GM12878 (cell line): ENCODE measurements at regions not wholly inside any gene's neighbourhood (a gene's known extent, or its start where the extent isn't known, plus 50 kb on each side); places are given as distances from the start of the nearest gene placed in this dataset.

Experiments used
- ATAC-seq: fragments of 200-7000 bp; cut with Tn5 transposase; 3 replicates; pipeline ENCODE4 v1.9.1; 2020; ENCODE audit warnings: mild to moderate bottlenecking, moderate library complexity
- BruUV-seq: library from RNA; stranded (reverse); fragments of 400-500 nt; replicated peaks from 2 replicates; lab custom pipeline; 2021; lab: Mats Ljungman, UMichigan
- CTCF ChIA-PET: fragments of 300-600 bp; sonication (Branson Sonifier 250); formaldehyde crosslinking; extraction: SDS; loops from one replicate; lab custom pipeline; 2021; ENCODE audit warnings: inconsistent platforms; lab: Yijun Ruan, JAX
- POLR2A ChIA-PET: fragments of 350-600 bp; formaldehyde crosslinking; extraction: SDS; loops from one replicate; lab custom pipeline; 2021; ENCODE audit warnings: inconsistent platforms; lab: Charles Lee
- RAD21 ChIA-PET: fragments of 300-600 bp; sonication (Branson Sonifier 250); formaldehyde crosslinking; loops from one replicate; lab custom pipeline; 2023; ENCODE audit warnings: antibody characterized with exemption; ENCODE audit not compliant: unreplicated experiment; lab: Charles Lee
- SMC1A ChIA-PET: fragments of 300-600 bp; sonication (Branson Sonifier 250); formaldehyde crosslinking; loops from one replicate; lab custom pipeline; 2023; ENCODE audit not compliant: unreplicated experiment, uncharacterized antibody; lab: Charles Lee
- DNase-seq: peaks from one replicate; pipeline ENCODE4 v3.0.0-alpha.2; 2011; ENCODE audit warnings: low read depth, low spot score
- FAIRE-seq: peaks from 3 replicates; lab custom pipeline; 2011; peaks lifted over from hg19 to GRCh38; lab: Jason Lieb, UNC
- H2AFZ ChIP-seq: 2 replicates; pipeline ENCODE4 v1.6.0; 2011; ENCODE audit warnings: low read depth, low read length, control low read depth; ENCODE audit not compliant: control insufficient read depth
- H3K27ac ChIP-seq: 2 replicates; pipeline ENCODE4 v1.5.1; 2011; ENCODE audit warnings: control low read depth; ENCODE audit not compliant: control insufficient read depth, insufficient read depth
- H3K27me3 ChIP-seq, 2 experiments: replicated peaks in 1 of 2; 2 replicates each; pipeline versions ENCODE4 v1.6.0 to v1.6.1; 2011; ENCODE audit warnings: low read length in 1 of 2; ENCODE audit not compliant: control insufficient read depth in 2 of 2, insufficient read depth in 2 of 2
- H3K36me3 ChIP-seq, 2 experiments: 2 replicates each; pipeline ENCODE4 v1.5.1; 2011; ENCODE audit warnings: low read length in 1 of 2; ENCODE audit not compliant: control insufficient read depth in 2 of 2, insufficient read depth in 2 of 2
- H3K4me1 ChIP-seq: 2 replicates; pipeline ENCODE4 v1.6.1; 2011; ENCODE audit warnings: mild to moderate bottlenecking, low read length, moderate library complexity, mixed read lengths; ENCODE audit not compliant: control insufficient read depth, insufficient read depth
- H3K4me2 ChIP-seq: 2 replicates; pipeline ENCODE4 v1.6.0; 2011; ENCODE audit warnings: control low read depth; ENCODE audit not compliant: control insufficient read depth, insufficient read depth
- H3K4me3 ChIP-seq: fragments of 200-600 bp; sonication (generic); 2 replicates; pipeline ENCODE4 v1.5.1; 2016
- H3K79me2 ChIP-seq: 2 replicates; pipeline ENCODE4 v1.6.0; 2011; ENCODE audit warnings: low read length; ENCODE audit not compliant: control insufficient read depth, insufficient read depth
- H3K9ac ChIP-seq: 2 replicates; pipeline ENCODE4 v1.8.0; 2011; ENCODE audit warnings: low read length, control low read depth, mixed read lengths; ENCODE audit not compliant: control insufficient read depth, insufficient read depth
- H3K9me3 ChIP-seq: replicated peaks from 3 replicates; pipeline ENCODE4 v1.5.1; 2011; ENCODE audit warnings: mild to moderate bottlenecking, low read length; ENCODE audit not compliant: control insufficient read depth, insufficient read depth
- H4K20me1 ChIP-seq: 2 replicates; pipeline ENCODE4 v1.6.0; 2011; ENCODE audit not compliant: control insufficient read depth, insufficient read depth
- BCL3 ChIP-seq: IDR thresholded peaks from 2 replicates; pipeline ENCODE4 v1.6.1; 2011; ENCODE audit warnings: borderline replicate concordance, low read depth, mild to moderate bottlenecking, moderate library complexity, low read length; ENCODE audit not compliant: insufficient read depth, poor library complexity, severe bottlenecking
- BHLHE40 ChIP-seq, 2 experiments: fragments of 450-650 bp in 1 of 2; IDR thresholded peaks; 2 replicates each; pipeline ENCODE4 v1.6.1; 2011 to 2017; ENCODE audit warnings: low read depth in 2 of 2, borderline replicate concordance in 1 of 2, improper control_type of control experiment in 1 of 2, low read length in 1 of 2, mild to moderate bottlenecking in 1 of 2
- CBX3 ChIP-seq: fragments of 200-600 bp; sonication (generic); IDR thresholded peaks from 2 replicates; pipeline ENCODE4 v1.6.1; 2016; ENCODE audit warnings: low read depth, borderline replicate concordance
- MTA2 ChIP-seq: fragments of 450-650 bp; IDR thresholded peaks from 2 replicates; pipeline ENCODE4 v1.6.1; 2016; ENCODE audit warnings: low read depth, mild to moderate bottlenecking, moderate library complexity
- NFYA ChIP-seq: IDR thresholded peaks from 2 replicates; pipeline ENCODE4 v1.6.1; 2011; ENCODE audit warnings: low read depth, mild to moderate bottlenecking, low read length, improper control_type of control experiment, borderline replicate concordance
- PML ChIP-seq: IDR thresholded peaks from 2 replicates; pipeline ENCODE4 v1.6.1; 2012; ENCODE audit warnings: low read length, inconsistent platforms
- POLR2AphosphoS2 ChIP-seq: IDR thresholded peaks from 2 replicates; pipeline ENCODE4 v1.6.1; 2011; ENCODE audit warnings: low read depth, mild to moderate bottlenecking, low read length, improper control_type of control experiment, moderate library complexity
- RBBP5 ChIP-seq: fragments of 200-600 bp; sonication (generic); conservative IDR thresholded peaks from 2 replicates; pipeline ENCODE4 v1.6.1; 2016
- SPI1 ChIP-seq: IDR thresholded peaks from 2 replicates; pipeline ENCODE4 v1.6.1; 2011; ENCODE audit warnings: low read depth, mild to moderate bottlenecking, low read length, moderate library complexity, borderline replicate concordance; ENCODE audit not compliant: insufficient read depth
- USF1 ChIP-seq: IDR thresholded peaks from 2 replicates; pipeline ENCODE4 v1.6.1; 2011; ENCODE audit warnings: borderline replicate concordance, low read depth, mild to moderate bottlenecking, moderate library complexity, mixed read lengths, low read length; ENCODE audit not compliant: insufficient read depth; ENCODE audit errors: extremely low read length
- YY1 ChIP-seq: IDR thresholded peaks from 2 replicates; pipeline ENCODE4 v1.6.1; 2011; ENCODE audit warnings: low read depth, mild to moderate bottlenecking, low read length
- WGBS: methylation state at CpG from one replicate; pipeline ENCODE4 v1.1.6; 2016; ENCODE audit warnings: low lambda C conversion rate; ENCODE audit not compliant: insufficient replicate concordance, insufficient coverage; ENCODE audit errors: missing lambda C conversion rate; 5-methylcytosine and 5-hydroxymethylcytosine counted together
- in situ Hi-C: fragments of 300-500 bp; cut with MboI; formaldehyde crosslinking; loops from 9 replicates; pipeline ENCODE4 v1.14.3; 2018; ENCODE audit warnings: mixed read lengths
- intact Hi-C: fragments of 100-400 bp; cut with micrococcal nuclease; formaldehyde crosslinking; loops from one replicate; pipeline ENCODE4 v1.14.2; 2022; ENCODE audit not compliant: unreplicated experiment
- TF ChIP-seq, protein P1 (sequence below): fragments of 450-650 bp; IDR thresholded peaks from 2 replicates; pipeline ENCODE4 v1.6.1; 2018; ENCODE audit warnings: borderline replicate concordance, mild to moderate bottlenecking; ENCODE audit not compliant: partially characterized antibody

GRCh38 chr9:82273121-82273520 is 284.5 kb downstream of the SPATA31D1 start:
- Histone ChIP-seq H3K9ac (no peak overlapping the region), H3K4me2 (no peak overlapping the region), H3K27me3 (no peaks in the 10 kb centered on the region), H2AFZ (no peak overlapping the region), H3K4me1 (no peaks in the 10 kb centered on the region), H3K36me3 (no peaks in the 10 kb centered on the region), H3K4me3 (no peak overlapping the region), H4K20me1 (no peaks in the 10 kb centered on the region), H3K9me3 (no peaks in the 10 kb centered on the region), H3K27ac (no peak overlapping the region), H3K79me2 (no peaks in the 10 kb centered on the region)
- WGBS, result 0% methylated on average over 1 of the region's 1 CpG
- in situ Hi-C loops, result no loop called here
- ChIA-PET RAD21 (no interaction called here), POLR2A (no interaction called here), CTCF (no interaction called here), SMC1A (no interaction called here)
- BruUV-seq, result no TSS peak
- ATAC-seq (no peak), FAIRE-seq (no peak), DNase-seq (no peak)
- intact Hi-C loops, result no loop called here
- TF ChIP-seq MTA2, result no peak

DNA sequence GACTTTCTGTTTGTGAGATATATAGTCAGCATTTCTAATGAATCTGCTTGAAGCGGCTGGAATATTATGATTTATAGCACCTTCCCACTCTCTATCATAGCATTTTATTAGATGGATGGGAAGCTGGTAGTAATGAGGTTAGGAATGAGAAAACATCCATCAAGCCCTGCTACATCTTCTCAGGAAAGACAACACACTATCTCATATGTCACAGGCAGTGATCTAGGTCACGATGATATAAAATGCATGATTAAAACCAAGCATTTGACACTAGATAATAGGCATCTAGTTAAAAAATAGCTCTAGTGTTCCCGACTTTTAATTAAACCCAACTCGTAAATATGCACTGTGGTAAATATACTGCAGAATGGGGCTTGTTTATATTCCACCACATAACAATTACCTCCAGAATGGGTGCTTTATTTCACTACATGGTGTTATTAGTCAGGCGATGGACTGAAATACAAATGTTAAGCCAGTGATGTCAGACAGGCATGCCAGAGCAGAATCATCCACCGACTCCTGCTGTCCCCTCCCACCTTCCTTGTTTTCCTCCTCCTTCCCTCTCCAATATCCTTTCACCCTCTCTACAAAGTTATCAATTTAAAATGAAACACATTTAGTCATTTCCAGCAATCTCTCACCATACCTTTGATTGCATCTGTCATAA is 286.8 kb downstream of the SPATA31D1 start:
- ATAC-seq (no peak), DNase-seq (no peak), FAIRE-seq (no peak)
- no peak overlapping the region for H3K27ac ChIP-seq
- H3K4me2 ChIP-seq, result no peak overlapping the region
- no peaks in the 10 kb centered on the region for H3K4me1 ChIP-seq
- WGBS, result 45% methylated on average over 6 of the region's 6 CpGs
- H3K79me2 ChIP-seq, result no peaks in the 10 kb centered on the region
- in situ Hi-C loops, result no loop called here
- no peak overlapping the region for H3K9ac ChIP-seq
- ChIA-PET RAD21 (no interaction called here), POLR2A (no interaction called here), CTCF (no interaction called here), SMC1A (interaction anchor here (1.2 kb wide), 1 partner anchor 16 kb away, joined by 3 read pairs; no protein-coding TSS in a partner anchor)
- no peaks in the 10 kb centered on the region for H3K27me3 ChIP-seq
- no TSS peak for BruUV-seq
- no peak overlapping the region for H3K4me3 ChIP-seq
- H3K36me3 ChIP-seq, result no peaks in the 10 kb centered on the region
- H3K9me3 ChIP-seq, result no peaks in the 10 kb centered on the region
- H2AFZ ChIP-seq, result no peak overlapping the region
- no peaks in the 10 kb centered on the region for H4K20me1 ChIP-seq
- intact Hi-C loops, result no loop called here
- TF ChIP-seq CBX3 (no peak), YY1 (no peak), NFYA (no peak), RBBP5 (no peak), POLR2AphosphoS2 (no peak), BHLHE40 (IDR thresholded peaks at IDR 0.05; ENCODE audit: borderline replicate concordance in 1 of 2, low read depth in 2 of 2, low read length in 1 of 2) (no peak), BCL3 (no peak), PML (no peak), USF1 (no peak), SPI1 (no peak)
- TF ChIP-seq, protein P1, sequence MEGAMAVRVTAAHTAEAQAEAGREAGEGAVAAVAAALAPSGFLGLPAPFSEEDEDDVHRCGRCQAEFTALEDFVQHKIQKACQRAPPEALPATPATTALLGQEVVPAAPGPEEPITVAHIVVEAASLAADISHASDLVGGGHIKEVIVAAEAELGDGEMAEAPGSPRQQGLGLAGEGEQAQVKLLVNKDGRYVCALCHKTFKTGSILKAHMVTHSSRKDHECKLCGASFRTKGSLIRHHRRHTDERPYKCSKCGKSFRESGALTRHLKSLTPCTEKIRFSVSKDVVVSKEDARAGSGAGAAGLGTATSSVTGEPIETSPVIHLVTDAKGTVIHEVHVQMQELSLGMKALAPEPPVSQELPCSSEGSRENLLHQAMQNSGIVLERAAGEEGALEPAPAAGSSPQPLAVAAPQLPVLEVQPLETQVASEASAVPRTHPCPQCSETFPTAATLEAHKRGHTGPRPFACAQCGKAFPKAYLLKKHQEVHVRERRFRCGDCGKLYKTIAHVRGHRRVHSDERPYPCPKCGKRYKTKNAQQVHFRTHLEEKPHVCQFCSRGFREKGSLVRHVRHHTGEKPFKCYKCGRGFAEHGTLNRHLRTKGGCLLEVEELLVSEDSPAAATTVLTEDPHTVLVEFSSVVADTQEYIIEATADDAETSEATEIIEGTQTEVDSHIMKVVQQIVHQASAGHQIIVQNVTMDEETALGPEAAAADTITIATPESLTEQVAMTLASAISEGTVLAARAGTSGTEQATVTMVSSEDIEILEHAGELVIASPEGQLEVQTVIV, result no peak
